ENCODE measurements at regions not wholly inside any gene's neighbourhood (a gene's known extent, or its start where the extent isn't known, plus 50 kb on each side); places are given as distances from the start of the nearest gene placed in this dataset.

- no peak for DNase-seq (ENCODE audit: low spot score)
Measured at GRCh38 chr9:89696780-89697179, 92.0 kb downstream of the GADD45G start.

GRCh38 chr9:89697553-89697952 lies 92.7 kb downstream of the GADD45G start:
- DNase-seq (ENCODE audit: low spot score), result no peak

- DNase-seq (ENCODE audit: low spot score), result no peak
Measured at GRCh38 chr9:89698411-89699005, 93.7 kb downstream of the GADD45G start.

GRCh38 chr9:89699646-89700045 lies 94.8 kb downstream of the GADD45G start:
- no peak for DNase-seq (ENCODE audit: low spot score)

- DNase-seq (ENCODE audit: low spot score), result peak; percentile 17
Measured at GRCh38 chr9:89701221-89701798, 96.5 kb downstream of the GADD45G start.

- no peak for DNase-seq (ENCODE audit: low spot score)
Measured at GRCh38 chr9:89702401-89702800, 97.6 kb downstream of the GADD45G start.

GRCh38 chr9:89705651-89706050 lies 100.8 kb downstream of the GADD45G start:
- no peak for DNase-seq (ENCODE audit: low spot score)

GRCh38 chr9:89706086-89706485 lies 101.3 kb downstream of the GADD45G start:
- DNase-seq (ENCODE audit: low spot score), result no peak

GRCh38 chr9:89706731-89707191 lies 101.9 kb downstream of the GADD45G start:
- no peak for DNase-seq (ENCODE audit: low spot score)

GRCh38 chr9:89710697-89711096 lies 105.9 kb downstream of the GADD45G start:
- peak; percentile 27 for DNase-seq (ENCODE audit: low spot score)

GRCh38 chr9:89711866-89712265 lies 107.1 kb downstream of the GADD45G start:
- no peak for DNase-seq (ENCODE audit: low spot score)

- DNase-seq (ENCODE audit: low spot score), result no peak
Measured at GRCh38 chr9:89712283-89712682, 107.5 kb downstream of the GADD45G start.

- peak; percentile 30 for DNase-seq (ENCODE audit: low spot score)
Measured at GRCh38 chr9:89714321-89714720, 109.5 kb downstream of the GADD45G start.

GRCh38 chr9:89715318-89715858 lies 110.6 kb downstream of the GADD45G start:
- DNase-seq (ENCODE audit: low spot score), result no peak

- DNase-seq (ENCODE audit: low spot score), result no peak
Measured at GRCh38 chr9:89715881-89716280, 111.1 kb downstream of the GADD45G start.

GRCh38 chr9:89716559-89716958 lies 111.7 kb downstream of the GADD45G start:
- no peak for DNase-seq (ENCODE audit: low spot score)

- no peak for DNase-seq (ENCODE audit: low spot score)
Measured at GRCh38 chr9:89718176-89718575, 113.4 kb downstream of the GADD45G start.

- no peak for DNase-seq (ENCODE audit: low spot score)
Measured at GRCh38 chr9:89718651-89719050, 113.8 kb downstream of the GADD45G start.

- DNase-seq (ENCODE audit: low spot score), result no peak
Measured at GRCh38 chr9:89719202-89719601, 114.4 kb downstream of the GADD45G start.

GRCh38 chr9:89720696-89721175 lies 115.9 kb downstream of the GADD45G start:
- no peak for DNase-seq (ENCODE audit: low spot score)

GRCh38 chr9:89721176-89721700 lies 116.4 kb downstream of the GADD45G start:
- DNase-seq (ENCODE audit: low spot score), result no peak

- DNase-seq (ENCODE audit: low spot score), result no peak
Measured at GRCh38 chr9:89721971-89722530, 117.2 kb downstream of the GADD45G start.

GRCh38 chr9:89722712-89723111 lies 117.9 kb downstream of the GADD45G start:
- no peak for DNase-seq (ENCODE audit: low spot score)
